Esophagus squamous epithelium (tissue), 5 donors: ENCODE measurements at regions not wholly inside any gene's neighbourhood (a gene's known extent, or its start where the extent isn't known, plus 50 kb on each side); places are given as distances from the start of the nearest gene placed in this dataset.
"Not testable (repeated sequence)": the region's sequence is repeated elsewhere in the genome, so short reads cannot be mapped to it uniquely, and the experiment has no call there.

Source experiments
- DNase-seq: peaks from one replicate; lab custom pipeline; 2025; lab: John Stamatoyannopoulos, UW
- H3K27ac ChIP-seq, 4 donors: fragments of 200-600 bp; sonication (generic); one replicate each; pipeline ENCODE4 v1.5.1; 2016 to 2019; ENCODE audit warnings: mild to moderate bottlenecking in 1 of 4
- H3K27me3 ChIP-seq, 4 donors: fragments of 200-600 bp; sonication (generic); 1 replicate in 3 of 4; 2 replicates in 1 of 4; pipeline versions ENCODE4 v1.5.1 to v1.6.0; 2017 to 2021; ENCODE audit warnings: antibody characterized with exemption in 1 of 4
- H3K36me3 ChIP-seq, 3 donors: fragments of 200-600 bp; sonication (generic); one replicate each; pipeline ENCODE4 v1.5.1; 2016 to 2019
- H3K4me1 ChIP-seq, 3 donors: fragments of 200-600 bp; sonication (generic); one replicate each; pipeline ENCODE4 v1.5.1; 2017 to 2019
- H3K4me3 ChIP-seq, 4 donors: fragments of 200-600 bp; sonication (generic); 1 replicate in 3 of 4; 2 replicates in 1 of 4; pipeline ENCODE4 v1.5.1; 2016 to 2019; ENCODE audit warnings: mild to moderate bottlenecking in 2 of 4, moderate library complexity in 1 of 4
- H3K9me3 ChIP-seq, 3 donors: fragments of 200-600 bp; sonication (generic); one replicate each; pipeline ENCODE4 v1.5.1; 2016 to 2019
- CTCF ChIP-seq, 6 experiments: fragments of 450-650 bp in 4 of 6; fragments of 200-600 bp in 2 of 6; sonication (generic) in 2 of 6; IDR thresholded peaks; one replicate each; pipeline ENCODE4 v1.5.1; 2016 to 2019; ENCODE audit warnings: antibody characterized with exemption in 6 of 6, mild to moderate bottlenecking in 4 of 6, moderate library complexity in 4 of 6
- POLR2A ChIP-seq, 4 donors: fragments of 450-650 bp; IDR thresholded peaks; one replicate each; pipeline ENCODE4 v1.6.1; 2017; ENCODE audit warnings: antibody characterized with exemption in 4 of 4, mild to moderate bottlenecking in 4 of 4, moderate library complexity in 3 of 4
- WGBS, 2 donors: methylation state at CpG; one replicate each; pipeline ENCODE4 v1.1.5; 2018; 5-methylcytosine and 5-hydroxymethylcytosine counted together
- intact Hi-C: fragments of 100-400 bp; cut with DNase I; formaldehyde crosslinking; loops from one replicate; pipeline ENCODE4 v1.15.0; 2022
- donor health status: DM: yes; HTN: yes; CAD: no.

- intact Hi-C loops: no loop called here
- Histone ChIP-seq H3K27ac (no peak overlapping the region), H3K9me3 (no peaks in the 10 kb centered on the region), H3K27me3 (no peaks in the 10 kb centered on the region), H3K36me3 (no peaks in the 10 kb centered on the region), H3K4me3 (no peak overlapping the region), H3K4me1 (no peaks in the 10 kb centered on the region)
- 91 to 97% methylated on average over 1 to 3 of the region's 3 CpGs for WGBS, 2 donors
- TF ChIP-seq CTCF (IDR thresholded peaks at IDR 0.05): no peak
- TF ChIP-seq POLR2A (IDR thresholded peaks at IDR 0.05): no peak
- no peak for DNase-seq
Measured at GRCh38 chr2:147156970-147157369, 687.9 kb upstream of the ACVR2A start.

- 87% methylated on average over 3 of the region's 4 CpGs; no CpG with 5 or more reads in 1 of the 2 donors for WGBS, 2 donors
- no peak overlapping the region for H3K4me3 ChIP-seq
- no peaks in the 10 kb centered on the region for H3K27me3 ChIP-seq
- no peaks in the 10 kb centered on the region for H3K4me1 ChIP-seq
- H3K9me3 ChIP-seq: no peaks in the 10 kb centered on the region
- no peak for DNase-seq
- no peak for TF ChIP-seq CTCF (IDR thresholded peaks at IDR 0.05)
- TF ChIP-seq POLR2A (IDR thresholded peaks at IDR 0.05): no peak
- H3K27ac ChIP-seq: no peak overlapping the region
- intact Hi-C loops: no loop called here
- no peaks in the 10 kb centered on the region for H3K36me3 ChIP-seq
Measured at GRCh38 chr2:147150241-147150635, 694.6 kb upstream of the ACVR2A start.

- Histone ChIP-seq H3K27me3 (no peaks in the 10 kb centered on the region), H3K9me3 (no peaks in the 10 kb centered on the region), H3K36me3 (no peaks in the 10 kb centered on the region), H3K4me1 (no peaks in the 10 kb centered on the region), H3K27ac (no peak overlapping the region), H3K4me3 (no peak overlapping the region)
- 57 to 82% methylated on average over 5 to 8 of the region's 16 CpGs for WGBS, 2 donors
- intact Hi-C loops: no loop called here
- TF ChIP-seq POLR2A (IDR thresholded peaks at IDR 0.05) (no peak), CTCF (IDR thresholded peaks at IDR 0.05) (no peak)
- no peak for DNase-seq
Measured at GRCh38 chr2:147149575-147150240, 695.1 kb upstream of the ACVR2A start.

GRCh38 chr2:147147802-147148201 lies 697.0 kb upstream of the ACVR2A start:
- no peak for TF ChIP-seq POLR2A (IDR thresholded peaks at IDR 0.05)
- TF ChIP-seq CTCF (IDR thresholded peaks at IDR 0.05): no peak
- H3K9me3 ChIP-seq: no peaks in the 10 kb centered on the region
- H3K27me3 ChIP-seq: no peaks in the 10 kb centered on the region
- H3K27ac ChIP-seq: no peak overlapping the region
- no peaks in the 10 kb centered on the region for H3K36me3 ChIP-seq
- no peak for DNase-seq
- intact Hi-C loops: no loop called here
- no peak overlapping the region for H3K4me3 ChIP-seq
- no peaks in the 10 kb centered on the region for H3K4me1 ChIP-seq
- 53 to 60% methylated on average over 2 of the region's 2 CpGs for WGBS, 2 donors

GRCh38 chr2:147141930-147142329 lies 702.9 kb upstream of the ACVR2A start:
- Histone ChIP-seq H3K36me3 (no peaks in the 10 kb centered on the region), H3K4me3 (no peak overlapping the region), H3K27ac (no peak overlapping the region), H3K9me3 (no peaks in the 10 kb centered on the region), H3K4me1 (no peaks in the 10 kb centered on the region), H3K27me3 (no peaks in the 10 kb centered on the region)
- no peak for DNase-seq
- intact Hi-C loops: no loop called here
- 64 to 86% methylated on average over 4 of the region's 4 CpGs for WGBS, 2 donors
- peak in 1 of 6 experiments; percentile 29 for TF ChIP-seq CTCF (IDR thresholded peaks at IDR 0.05)
- no peak for TF ChIP-seq POLR2A (IDR thresholded peaks at IDR 0.05)

GRCh38 chr2:147139732-147140131 lies 705.1 kb upstream of the ACVR2A start:
- H3K4me3 ChIP-seq, H3K27ac ChIP-seq, H3K9me3 ChIP-seq, H3K4me1 ChIP-seq, H3K36me3 ChIP-seq, H3K27me3 ChIP-seq, intact Hi-C loops, DNase-seq: not testable (repeated sequence)
- 70 to 80% methylated on average over 2 of the region's 2 CpGs for WGBS, 2 donors
